ENCODE measurements at regions not wholly inside any gene's neighbourhood (a gene's known extent, or its start where the extent isn't known, plus 50 kb on each side); places are given as distances from the start of the nearest gene placed in this dataset.

- Histone ChIP-seq H3K9me3 (no peaks in the 10 kb centered on the region), H3K36me3 (no peaks in the 10 kb centered on the region), H3K4me3 (no peak overlapping the region), H3K27me3 (no peaks in the 10 kb centered on the region), H3K27ac (no peak overlapping the region), H3K4me1 (no peaks in the 10 kb centered on the region)
- TF ChIP-seq, protein P1, sequence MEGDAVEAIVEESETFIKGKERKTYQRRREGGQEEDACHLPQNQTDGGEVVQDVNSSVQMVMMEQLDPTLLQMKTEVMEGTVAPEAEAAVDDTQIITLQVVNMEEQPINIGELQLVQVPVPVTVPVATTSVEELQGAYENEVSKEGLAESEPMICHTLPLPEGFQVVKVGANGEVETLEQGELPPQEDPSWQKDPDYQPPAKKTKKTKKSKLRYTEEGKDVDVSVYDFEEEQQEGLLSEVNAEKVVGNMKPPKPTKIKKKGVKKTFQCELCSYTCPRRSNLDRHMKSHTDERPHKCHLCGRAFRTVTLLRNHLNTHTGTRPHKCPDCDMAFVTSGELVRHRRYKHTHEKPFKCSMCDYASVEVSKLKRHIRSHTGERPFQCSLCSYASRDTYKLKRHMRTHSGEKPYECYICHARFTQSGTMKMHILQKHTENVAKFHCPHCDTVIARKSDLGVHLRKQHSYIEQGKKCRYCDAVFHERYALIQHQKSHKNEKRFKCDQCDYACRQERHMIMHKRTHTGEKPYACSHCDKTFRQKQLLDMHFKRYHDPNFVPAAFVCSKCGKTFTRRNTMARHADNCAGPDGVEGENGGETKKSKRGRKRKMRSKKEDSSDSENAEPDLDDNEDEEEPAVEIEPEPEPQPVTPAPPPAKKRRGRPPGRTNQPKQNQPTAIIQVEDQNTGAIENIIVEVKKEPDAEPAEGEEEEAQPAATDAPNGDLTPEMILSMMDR (IDR thresholded peaks at IDR 0.05) = no peak
- no peak for TF ChIP-seq EP300 (IDR thresholded peaks at IDR 0.05)
- no peak for TF ChIP-seq POLR2A (IDR thresholded peaks at IDR 0.05)
- no peak for TF ChIP-seq POLR2AphosphoS5 (IDR thresholded peaks at IDR 0.05)
- ATAC-seq = no peak
- 89 to 95% methylated on average over 2 of the region's 2 CpGs for WGBS, 2 donors (ENCODE audit: low coverage in 1 of 2)
These were observed 383.0 kb downstream of the TXNL1 start for GRCh38 chr18:56255381-56255780.

DNA sequence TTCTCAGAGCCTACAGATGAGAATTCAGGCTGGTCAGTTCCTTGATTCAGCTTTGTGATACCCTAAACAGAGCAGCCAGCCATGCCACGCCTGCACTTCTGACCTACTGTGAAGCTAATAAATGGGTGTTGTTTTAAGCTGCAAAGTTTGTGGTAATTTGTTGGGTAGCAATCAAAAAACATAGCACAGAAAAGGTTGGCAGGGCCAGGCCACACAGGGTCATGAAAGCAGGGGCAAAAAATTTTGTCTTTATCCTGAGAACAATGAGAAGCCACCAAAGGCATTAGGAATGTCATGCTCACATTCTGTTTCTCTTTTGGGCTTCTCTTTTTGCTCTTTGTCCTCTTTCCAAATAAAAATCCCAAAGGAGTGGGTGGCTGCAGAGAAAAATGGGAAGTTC, 385.9 kb downstream of the TXNL1 start:
- H3K36me3 ChIP-seq = no peaks in the 10 kb centered on the region
- H3K9me3 ChIP-seq = no peaks in the 10 kb centered on the region
- WGBS, 2 donors (ENCODE audit: low coverage in 1 of 2) = 86 to 100% methylated on average over 1 of the region's 1 CpG
- no peak for ATAC-seq
- TF ChIP-seq POLR2AphosphoS5 (IDR thresholded peaks at IDR 0.05) (no peak), EP300 (IDR thresholded peaks at IDR 0.05) (no peak), POLR2A (IDR thresholded peaks at IDR 0.05) (no peak)
- TF ChIP-seq, protein P1 (IDR thresholded peaks at IDR 0.05) = no peak
- no peaks in the 10 kb centered on the region for H3K4me1 ChIP-seq
- no peak overlapping the region for H3K4me3 ChIP-seq
- no peak overlapping the region for H3K27ac ChIP-seq
- no peaks in the 10 kb centered on the region for H3K27me3 ChIP-seq

DNA sequence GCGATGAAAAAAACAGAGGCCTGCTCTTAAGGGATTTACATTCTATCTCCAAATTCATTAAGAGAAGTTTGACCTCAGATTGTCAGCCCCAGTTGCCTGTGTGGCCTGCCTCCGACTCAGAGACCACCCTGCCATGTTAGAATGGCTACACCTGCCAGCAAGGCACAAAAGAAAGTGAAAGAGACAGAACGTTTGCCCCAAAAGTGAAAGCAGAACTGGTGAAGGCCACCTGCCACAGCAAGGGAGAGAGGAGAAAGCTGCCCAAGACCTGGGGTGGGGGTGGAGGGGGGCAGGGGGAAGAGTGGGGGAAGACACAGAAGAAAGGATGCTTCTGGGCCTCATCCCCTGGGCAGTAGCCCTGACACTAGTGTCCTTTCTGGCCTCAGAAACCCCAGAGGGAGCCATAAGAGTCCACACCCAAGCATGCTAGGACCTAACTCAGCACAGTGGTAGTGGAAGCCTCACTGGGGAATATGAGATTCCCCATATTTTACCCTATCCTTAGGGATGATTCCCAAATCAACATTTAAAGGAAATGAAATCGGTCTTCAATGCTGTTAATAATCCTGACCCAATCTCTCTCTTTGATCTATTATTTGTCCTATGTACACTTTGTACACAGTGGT, 389.7 kb downstream of the TXNL1 start:
- H3K9me3 ChIP-seq = no peaks in the 10 kb centered on the region
- no peak overlapping the region for H3K4me3 ChIP-seq
- H3K27ac ChIP-seq = no peak overlapping the region
- ATAC-seq = no peak
- no peaks in the 10 kb centered on the region for H3K27me3 ChIP-seq
- H3K4me1 ChIP-seq = peaks cover 0 to 10% (median 0%) of the 10 kb centered on the region in 3 donors
- no peaks in the 10 kb centered on the region for H3K36me3 ChIP-seq
- TF ChIP-seq, protein P1 (IDR thresholded peaks at IDR 0.05) = no peak
- TF ChIP-seq POLR2AphosphoS5 (IDR thresholded peaks at IDR 0.05) (no peak), POLR2A (IDR thresholded peaks at IDR 0.05) (no peak), EP300 (IDR thresholded peaks at IDR 0.05) (no peak)
- 100% methylated on average over 2 to 3 of the region's 4 CpGs for WGBS, 2 donors (ENCODE audit: low coverage in 1 of 2)

GRCh38 chr18:56246916-56247315, 391.5 kb downstream of the TXNL1 start:
- H3K4me3 ChIP-seq = no peak overlapping the region
- no peaks in the 10 kb centered on the region for H3K27me3 ChIP-seq
- no peak overlapping the region for H3K27ac ChIP-seq
- no peak for ATAC-seq
- H3K36me3 ChIP-seq = no peaks in the 10 kb centered on the region
- TF ChIP-seq POLR2A (IDR thresholded peaks at IDR 0.05) = no peak
- no peak for TF ChIP-seq POLR2AphosphoS5 (IDR thresholded peaks at IDR 0.05)
- no peak for TF ChIP-seq EP300 (IDR thresholded peaks at IDR 0.05)
- TF ChIP-seq, protein P1 (IDR thresholded peaks at IDR 0.05) = no peak
- no peaks in the 10 kb centered on the region for H3K9me3 ChIP-seq
- WGBS, 2 donors (ENCODE audit: low coverage in 1 of 2) = 86 to 94% methylated on average over 2 of the region's 2 CpGs
- H3K4me1 ChIP-seq = peaks cover 0 to 10% (median 0%) of the 10 kb centered on the region in 3 donors

DNA sequence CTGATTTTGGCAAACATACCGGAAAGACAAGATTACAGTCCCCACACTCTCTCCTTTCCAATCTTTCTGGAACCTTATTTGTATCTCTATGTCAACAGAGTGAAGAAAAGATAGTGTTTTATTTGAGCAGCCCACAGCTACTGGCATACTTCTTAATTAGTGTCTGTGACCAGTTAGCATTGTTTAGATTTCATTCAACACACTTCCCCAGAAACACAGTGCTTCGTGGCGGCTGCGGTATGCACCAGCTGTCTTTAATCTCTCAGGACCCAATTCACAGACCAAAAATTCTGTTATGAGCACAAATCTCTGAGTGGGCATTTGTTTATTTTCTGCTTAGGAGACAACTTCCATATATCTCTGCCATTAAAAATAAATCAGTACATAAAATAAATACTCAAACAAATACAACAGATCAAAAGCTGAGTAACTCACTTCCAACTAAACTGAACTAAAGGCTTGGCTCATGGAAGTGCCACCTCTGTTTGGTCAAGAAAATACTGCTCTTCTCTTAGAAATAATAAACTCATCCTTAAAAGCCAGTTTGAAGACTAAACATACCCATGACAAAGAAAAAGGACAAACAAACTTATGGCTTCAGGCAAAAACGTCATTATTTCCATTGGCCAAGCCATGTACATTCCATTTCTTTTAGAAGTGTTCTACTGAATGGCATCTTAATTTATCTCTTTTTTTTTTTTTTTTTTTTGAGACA, 392.4 kb downstream of the TXNL1 start:
- no peak for ATAC-seq

More for the DNA sequence above, 392.4 kb downstream of the TXNL1 start:
- H3K4me3 ChIP-seq = no peak overlapping the region
- WGBS, 2 donors (ENCODE audit: low coverage in 1 of 2) = 14 to 15% methylated on average over 2 to 5 of the region's 5 CpGs
- TF ChIP-seq EP300 (IDR thresholded peaks at IDR 0.05) = no peak
- TF ChIP-seq, protein P1 (IDR thresholded peaks at IDR 0.05) = no peak
- no peak for TF ChIP-seq POLR2AphosphoS5 (IDR thresholded peaks at IDR 0.05)
- TF ChIP-seq POLR2A (IDR thresholded peaks at IDR 0.05) = no peak
- H3K27me3 ChIP-seq = no peaks in the 10 kb centered on the region
- no peaks in the 10 kb centered on the region for H3K36me3 ChIP-seq
- peaks cover 0 to 10% (median 0%) of the 10 kb centered on the region in 3 donors for H3K4me1 ChIP-seq
- no peak overlapping the region for H3K27ac ChIP-seq
- H3K9me3 ChIP-seq = no peaks in the 10 kb centered on the region

Measured in gastroesophageal sphincter (tissue), 4 donors.